Activated CD8-positive, alpha-beta T cell treated with anti-CD3 and anti-CD28 coated beads for 36 hours (primary cell): ENCODE measurements at regions not wholly inside any gene's neighbourhood (a gene's known extent, or its start where the extent isn't known, plus 50 kb on each side); places are given as distances from the start of the nearest gene placed in this dataset.

Experiments used
- ATAC-seq: fragments of 200-7000 bp; cut with Tn5 transposase; one replicate; pipeline ENCODE4 v1.10.0; 2021; ENCODE audit warnings: mild to moderate bottlenecking, moderate library complexity
- CTCF ChIA-PET: fragments of 350-600 bp; sonication (Branson Sonifier 250); formaldehyde crosslinking; loops from one replicate; lab custom pipeline; 2021; ENCODE audit warnings: antibody characterized with exemption; lab: Charles Lee
- POLR2A ChIA-PET: fragments of 350-600 bp; sonication (Branson Sonifier 250); formaldehyde crosslinking; loops from one replicate; lab custom pipeline; 2021; ENCODE audit warnings: antibody characterized with exemption; lab: Charles Lee
- DNase-seq: peaks from one replicate; pipeline ENCODE4 v3.0.0-alpha.2; 2020
- H3K27ac Mint-ChIP-seq: one replicate; pipeline ENCODE4 v1.8.0; 2021; ENCODE audit warnings: mild to moderate bottlenecking, mixed read lengths
- H3K27me3 Mint-ChIP-seq: one replicate; pipeline ENCODE4 v1.8.0; 2021; ENCODE audit warnings: mixed read lengths
- H3K36me3 Mint-ChIP-seq: one replicate; pipeline ENCODE4 v1.8.0; 2021; ENCODE audit warnings: low read depth, mixed read lengths
- H3K4me1 Mint-ChIP-seq: one replicate; pipeline ENCODE4 v1.8.0; 2021; ENCODE audit warnings: low read depth, mixed read lengths
- H3K4me3 Mint-ChIP-seq: one replicate; pipeline ENCODE4 v1.8.0; 2021; ENCODE audit warnings: mild to moderate bottlenecking, moderate library complexity, mixed read lengths
- H3K9me3 Mint-ChIP-seq: one replicate; pipeline ENCODE4 v1.8.0; 2021; ENCODE audit warnings: mixed read lengths
- CTCF ChIP-seq: fragments of 200-600 bp; IDR thresholded peaks from one replicate; pipeline ENCODE4 v1.8.0; 2022; ENCODE audit warnings: antibody characterized with exemption, mild to moderate bottlenecking
- intact Hi-C: fragments of 100-400 bp; cut with micrococcal nuclease; formaldehyde crosslinking; loops from one replicate; pipeline ENCODE4 v1.10.0; 2022

- CTCF ChIA-PET, result no interaction called here
- no peak overlapping the region for H3K27ac Mint-ChIP-seq
- no peak overlapping the region for H3K4me3 Mint-ChIP-seq
- H3K4me1 Mint-ChIP-seq, result no peaks in the 10 kb centered on the region
- H3K36me3 Mint-ChIP-seq, result no peaks in the 10 kb centered on the region
- POLR2A ChIA-PET, result no interaction called here
- H3K9me3 Mint-ChIP-seq, result peaks cover 3% of the 10 kb centered on the region
- TF ChIP-seq CTCF, result no peak
- ATAC-seq (no peak), DNase-seq (no peak)
- no peaks in the 10 kb centered on the region for H3K27me3 Mint-ChIP-seq
- intact Hi-C loops, result no loop called here
Measured at GRCh38 chr18:40678318-40678717, 1276.7 kb upstream of the PIK3C3 start.

GRCh38 chr18:40676668-40677067, 1278.4 kb upstream of the PIK3C3 start:
- intact Hi-C loops, result no loop called here
- ATAC-seq (no peak), DNase-seq (no peak)
- Mint-ChIP-seq H3K9me3 (peaks cover 4% of the 10 kb centered on the region), H3K36me3 (no peaks in the 10 kb centered on the region), H3K4me3 (no peak overlapping the region), H3K4me1 (no peaks in the 10 kb centered on the region), H3K27ac (no peak overlapping the region), H3K27me3 (no peaks in the 10 kb centered on the region)
- TF ChIP-seq CTCF, result no peak
- ChIA-PET CTCF (no interaction called here), POLR2A (no interaction called here)

- CTCF ChIA-PET, result no interaction called here
- Mint-ChIP-seq H3K4me3 (no peak overlapping the region), H3K4me1 (no peaks in the 10 kb centered on the region), H3K9me3 (peaks cover 5% of the 10 kb centered on the region), H3K27ac (no peak overlapping the region), H3K36me3 (no peaks in the 10 kb centered on the region), H3K27me3 (no peaks in the 10 kb centered on the region)
- ATAC-seq (no peak), DNase-seq (no peak)
- POLR2A ChIA-PET, result no interaction called here
- intact Hi-C loops, result no loop called here
- TF ChIP-seq CTCF, result no peak
Measured at GRCh38 chr18:40673150-40673549, 1281.9 kb upstream of the PIK3C3 start.

- POLR2A ChIA-PET, result no interaction called here
- Mint-ChIP-seq H3K27ac (no peak overlapping the region), H3K36me3 (no peaks in the 10 kb centered on the region), H3K4me1 (no peaks in the 10 kb centered on the region), H3K27me3 (no peaks in the 10 kb centered on the region), H3K4me3 (no peak overlapping the region), H3K9me3 (peaks cover 5% of the 10 kb centered on the region)
- no peak for DNase-seq
- no peak for ATAC-seq
- TF ChIP-seq CTCF, result no peak
- intact Hi-C loops, result no loop called here
- CTCF ChIA-PET, result no interaction called here
Measured at GRCh38 chr18:40672590-40672989, 1282.4 kb upstream of the PIK3C3 start.

GRCh38 chr18:40670668-40671375, 1284.2 kb upstream of the PIK3C3 start:
- intact Hi-C loops, result no loop called here
- no peak overlapping the region for H3K27ac Mint-ChIP-seq
- no peak overlapping the region for H3K4me3 Mint-ChIP-seq
- no peaks in the 10 kb centered on the region for H3K36me3 Mint-ChIP-seq
- no peaks in the 10 kb centered on the region for H3K4me1 Mint-ChIP-seq
- no peak for DNase-seq
- ChIA-PET POLR2A (no interaction called here), CTCF (no interaction called here)
- H3K27me3 Mint-ChIP-seq, result no peaks in the 10 kb centered on the region
- TF ChIP-seq CTCF, result no peak
- peaks cover 7% of the 10 kb centered on the region for H3K9me3 Mint-ChIP-seq
- ATAC-seq, result no peak
